ENCODE measurements at regions not wholly inside any gene's neighbourhood (a gene's known extent, or its start where the extent isn't known, plus 50 kb on each side); places are given as distances from the start of the nearest gene placed in this dataset.

- TF ChIP-seq, protein P1, sequence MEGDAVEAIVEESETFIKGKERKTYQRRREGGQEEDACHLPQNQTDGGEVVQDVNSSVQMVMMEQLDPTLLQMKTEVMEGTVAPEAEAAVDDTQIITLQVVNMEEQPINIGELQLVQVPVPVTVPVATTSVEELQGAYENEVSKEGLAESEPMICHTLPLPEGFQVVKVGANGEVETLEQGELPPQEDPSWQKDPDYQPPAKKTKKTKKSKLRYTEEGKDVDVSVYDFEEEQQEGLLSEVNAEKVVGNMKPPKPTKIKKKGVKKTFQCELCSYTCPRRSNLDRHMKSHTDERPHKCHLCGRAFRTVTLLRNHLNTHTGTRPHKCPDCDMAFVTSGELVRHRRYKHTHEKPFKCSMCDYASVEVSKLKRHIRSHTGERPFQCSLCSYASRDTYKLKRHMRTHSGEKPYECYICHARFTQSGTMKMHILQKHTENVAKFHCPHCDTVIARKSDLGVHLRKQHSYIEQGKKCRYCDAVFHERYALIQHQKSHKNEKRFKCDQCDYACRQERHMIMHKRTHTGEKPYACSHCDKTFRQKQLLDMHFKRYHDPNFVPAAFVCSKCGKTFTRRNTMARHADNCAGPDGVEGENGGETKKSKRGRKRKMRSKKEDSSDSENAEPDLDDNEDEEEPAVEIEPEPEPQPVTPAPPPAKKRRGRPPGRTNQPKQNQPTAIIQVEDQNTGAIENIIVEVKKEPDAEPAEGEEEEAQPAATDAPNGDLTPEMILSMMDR (IDR thresholded peaks at IDR 0.05), result no peak
- TF ChIP-seq REST (IDR thresholded peaks at IDR 0.05; ENCODE audit: insufficient read depth in 1 of 2, low read depth in 2 of 2, low read length in 1 of 2) (no peak), POLR2AphosphoS5 (IDR thresholded peaks at IDR 0.05; ENCODE audit: low read depth, low read length) (no peak), TCF7L2 (IDR thresholded peaks at IDR 0.05; ENCODE audit: low read depth, low read length) (no peak), SIN3A (IDR thresholded peaks at IDR 0.05; ENCODE audit: borderline replicate concordance, insufficient read depth, low read depth, low read length) (no peak)
- POLR2A ChIA-PET, result no interaction called here
- no TSS peak for BruUV-seq (replicated peaks)
- CTCF ChIA-PET, result no interaction called here
- Histone ChIP-seq H3K4me3 (ENCODE audit: low read depth in 2 of 2, low read length in 2 of 2) (no peak overlapping the region), H3K9me3 (ENCODE audit: control insufficient read depth, insufficient read depth, low read depth, low read length) (no peaks in the 10 kb centered on the region), H3K27ac (ENCODE audit: low read length) (no peak overlapping the region), H3K4me1 (ENCODE audit: control insufficient read depth, insufficient read depth, low read length) (no peaks in the 10 kb centered on the region), H3K27me3 (ENCODE audit: control insufficient read depth, insufficient read depth, low read length) (no peaks in the 10 kb centered on the region), H3K36me3 (ENCODE audit: control insufficient read depth, insufficient read depth, low read length) (no peaks in the 10 kb centered on the region)
- intact Hi-C loops (cut with micrococcal nuclease; ENCODE audit: unreplicated experiment), result no loop called here
- DNase-seq (ENCODE audit: low read depth, low spot score) (no peak), ATAC-seq (no peak)
- in situ Hi-C loops (cut with HindIII; ENCODE audit: low pct_unique_long_range_greater_than_20kb, low sequenced_read_pairs), result no loop called here
Observed at GRCh38 chr9:75833778-75834177, 56.7 kb upstream of the PCSK5 start.

DNA sequence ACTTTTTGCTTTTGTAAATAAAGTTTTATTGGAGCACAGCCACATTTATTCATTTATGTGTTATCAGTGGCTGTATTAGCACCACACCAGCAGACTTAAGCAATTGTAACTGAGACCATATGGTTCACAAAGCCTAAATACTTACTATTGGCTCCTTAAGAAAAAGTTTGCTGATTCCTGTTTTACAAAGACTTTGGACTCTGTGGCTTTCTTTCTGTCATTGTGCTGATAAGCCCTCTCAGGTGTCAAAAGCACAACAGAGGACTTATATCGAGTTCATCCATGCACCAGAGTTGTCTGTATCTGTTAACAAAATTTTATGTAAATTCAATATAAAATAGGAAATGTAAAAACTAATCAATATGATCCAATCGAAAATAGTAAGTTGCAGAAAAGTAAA is 55.6 kb upstream of the PCSK5 start:
- no peaks in the 10 kb centered on the region for H3K4me1 ChIP-seq (ENCODE audit: control insufficient read depth, insufficient read depth, low read length)
- intact Hi-C loops (cut with micrococcal nuclease; ENCODE audit: unreplicated experiment) (no loop called here), in situ Hi-C loops (cut with HindIII; ENCODE audit: low pct_unique_long_range_greater_than_20kb, low sequenced_read_pairs) (no loop called here)
- no peak overlapping the region for H3K4me3 ChIP-seq (ENCODE audit: low read depth in 2 of 2, low read length in 2 of 2)
- no peaks in the 10 kb centered on the region for H3K36me3 ChIP-seq (ENCODE audit: control insufficient read depth, insufficient read depth, low read length)
- no peaks in the 10 kb centered on the region for H3K27me3 ChIP-seq (ENCODE audit: control insufficient read depth, insufficient read depth, low read length)
- no TSS peak for BruUV-seq (replicated peaks)
- DNase-seq (ENCODE audit: low read depth, low spot score) (no peak), ATAC-seq (no peak)
- CTCF ChIA-PET, result no interaction called here
- no peaks in the 10 kb centered on the region for H3K9me3 ChIP-seq (ENCODE audit: control insufficient read depth, insufficient read depth, low read depth, low read length)
- no peak overlapping the region for H3K27ac ChIP-seq (ENCODE audit: low read length)
- TF ChIP-seq, protein P1 (IDR thresholded peaks at IDR 0.05), result no peak
- TF ChIP-seq TCF7L2 (IDR thresholded peaks at IDR 0.05; ENCODE audit: low read depth, low read length) (no peak), REST (IDR thresholded peaks at IDR 0.05; ENCODE audit: insufficient read depth in 1 of 2, low read depth in 2 of 2, low read length in 1 of 2) (no peak), POLR2AphosphoS5 (IDR thresholded peaks at IDR 0.05; ENCODE audit: low read depth, low read length) (no peak), SIN3A (IDR thresholded peaks at IDR 0.05; ENCODE audit: borderline replicate concordance, insufficient read depth, low read depth, low read length) (no peak)
- POLR2A ChIA-PET, result no interaction called here
